ENCODE measurements at regions not wholly inside any gene's neighbourhood (a gene's known extent, or its start where the extent isn't known, plus 50 kb on each side); places are given as distances from the start of the nearest gene placed in this dataset.

DNA sequence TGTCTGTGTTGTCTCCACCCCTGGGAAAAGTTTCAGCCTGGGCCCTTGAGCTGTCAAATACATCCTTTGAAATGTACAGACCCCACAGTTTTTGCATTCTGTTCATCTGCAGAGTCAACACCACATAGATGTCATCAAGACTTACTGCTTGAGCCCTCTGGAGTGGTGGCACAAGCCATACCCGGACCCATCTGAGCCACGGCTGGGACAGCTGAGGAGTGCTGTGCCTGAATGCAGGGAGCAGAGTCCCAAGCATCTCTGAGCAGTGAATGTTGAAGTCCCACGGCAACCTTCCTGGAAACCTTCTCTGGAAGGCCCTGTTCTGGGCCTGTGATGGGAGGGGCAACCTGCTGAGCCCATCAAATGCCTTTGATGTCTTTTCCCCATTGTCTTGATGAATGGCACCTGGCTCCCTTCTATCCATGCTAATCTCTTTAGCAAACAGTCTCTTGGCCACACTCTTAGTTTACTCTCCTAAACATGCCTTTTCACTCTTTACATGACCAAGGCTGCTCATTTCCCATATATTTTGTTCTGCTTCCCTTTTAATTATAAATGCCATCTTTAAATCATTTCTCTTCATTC lies 92.5 kb downstream of the ATPSCKMT start:
- TF ChIP-seq, protein P1, sequence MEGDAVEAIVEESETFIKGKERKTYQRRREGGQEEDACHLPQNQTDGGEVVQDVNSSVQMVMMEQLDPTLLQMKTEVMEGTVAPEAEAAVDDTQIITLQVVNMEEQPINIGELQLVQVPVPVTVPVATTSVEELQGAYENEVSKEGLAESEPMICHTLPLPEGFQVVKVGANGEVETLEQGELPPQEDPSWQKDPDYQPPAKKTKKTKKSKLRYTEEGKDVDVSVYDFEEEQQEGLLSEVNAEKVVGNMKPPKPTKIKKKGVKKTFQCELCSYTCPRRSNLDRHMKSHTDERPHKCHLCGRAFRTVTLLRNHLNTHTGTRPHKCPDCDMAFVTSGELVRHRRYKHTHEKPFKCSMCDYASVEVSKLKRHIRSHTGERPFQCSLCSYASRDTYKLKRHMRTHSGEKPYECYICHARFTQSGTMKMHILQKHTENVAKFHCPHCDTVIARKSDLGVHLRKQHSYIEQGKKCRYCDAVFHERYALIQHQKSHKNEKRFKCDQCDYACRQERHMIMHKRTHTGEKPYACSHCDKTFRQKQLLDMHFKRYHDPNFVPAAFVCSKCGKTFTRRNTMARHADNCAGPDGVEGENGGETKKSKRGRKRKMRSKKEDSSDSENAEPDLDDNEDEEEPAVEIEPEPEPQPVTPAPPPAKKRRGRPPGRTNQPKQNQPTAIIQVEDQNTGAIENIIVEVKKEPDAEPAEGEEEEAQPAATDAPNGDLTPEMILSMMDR (IDR thresholded peaks at IDR 0.05; ENCODE audit: insufficient read depth, low read depth, low read length), result no peak
- DNase-seq (ENCODE audit: low read depth), result no peak

DNA sequence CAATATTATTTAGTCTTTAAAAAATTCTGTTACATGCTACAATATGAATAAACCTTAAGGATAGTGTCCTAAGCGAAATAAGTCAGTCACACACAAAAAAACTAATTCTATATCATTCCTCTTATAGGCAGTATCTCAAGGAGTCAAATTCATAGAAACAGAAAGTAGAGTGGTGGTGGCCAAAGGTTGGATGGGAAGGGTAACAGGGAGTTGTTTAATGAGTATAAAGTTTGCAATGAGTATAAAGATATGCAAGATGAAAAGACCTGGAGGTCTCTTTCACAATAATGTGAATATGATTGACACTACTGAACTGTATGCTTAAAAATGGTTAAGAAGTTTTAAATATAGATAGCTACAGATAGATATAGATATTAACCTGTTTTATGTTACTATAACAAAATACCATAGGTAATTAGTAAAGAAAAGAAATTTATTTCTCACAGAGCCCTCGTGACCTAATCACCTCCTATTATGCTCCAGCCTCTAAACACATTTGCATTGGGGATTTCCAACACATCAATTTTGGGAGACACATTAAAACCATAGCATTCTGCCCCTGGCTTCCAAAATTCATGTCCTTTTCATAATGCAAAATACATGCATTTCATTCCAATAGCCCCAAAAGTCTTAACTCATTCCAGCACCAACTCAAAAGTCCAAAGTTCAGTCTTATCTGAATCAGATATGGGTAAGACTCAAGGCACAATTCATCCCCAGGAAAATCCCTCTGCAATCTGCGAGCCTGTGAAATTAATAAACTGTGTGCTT lies 93.6 kb downstream of the ATPSCKMT start:
- TF ChIP-seq, protein P1 (IDR thresholded peaks at IDR 0.05; ENCODE audit: insufficient read depth, low read depth, low read length), result no peak
- Histone ChIP-seq H3K36me3 (ENCODE audit: control insufficient read depth, insufficient read depth, low read length) (no peaks in the 10 kb centered on the region), H3K27me3 (ENCODE audit: control insufficient read depth, insufficient read depth, low read length) (no peaks in the 10 kb centered on the region), H3K4me3 (ENCODE audit: low read depth, low read length) (no peak overlapping the region)
- CTCF ChIA-PET, result interaction anchor here (1.1 to 1.5 kb wide), 2 partner anchors 13 to 16 kb away, joined by 3 to 5 read pairs; no protein-coding TSS in a partner anchor
- POLR2A ChIA-PET, result no interaction called here
- DNase-seq (ENCODE audit: low read depth), result no peak

More for the DNA sequence above, 92.5 kb downstream of the ATPSCKMT start:
- Histone ChIP-seq H3K36me3 (ENCODE audit: control insufficient read depth, insufficient read depth, low read length) (no peaks in the 10 kb centered on the region), H3K4me3 (ENCODE audit: low read depth, low read length) (no peak overlapping the region), H3K27me3 (ENCODE audit: control insufficient read depth, insufficient read depth, low read length) (no peaks in the 10 kb centered on the region)
- POLR2A ChIA-PET, result no interaction called here
- CTCF ChIA-PET, result interaction anchor here (1.1 to 1.5 kb wide), 3 partner anchors 11 to 18 kb away, joined by 3 to 5 read pairs (median 4); no protein-coding TSS in a partner anchor

DNA sequence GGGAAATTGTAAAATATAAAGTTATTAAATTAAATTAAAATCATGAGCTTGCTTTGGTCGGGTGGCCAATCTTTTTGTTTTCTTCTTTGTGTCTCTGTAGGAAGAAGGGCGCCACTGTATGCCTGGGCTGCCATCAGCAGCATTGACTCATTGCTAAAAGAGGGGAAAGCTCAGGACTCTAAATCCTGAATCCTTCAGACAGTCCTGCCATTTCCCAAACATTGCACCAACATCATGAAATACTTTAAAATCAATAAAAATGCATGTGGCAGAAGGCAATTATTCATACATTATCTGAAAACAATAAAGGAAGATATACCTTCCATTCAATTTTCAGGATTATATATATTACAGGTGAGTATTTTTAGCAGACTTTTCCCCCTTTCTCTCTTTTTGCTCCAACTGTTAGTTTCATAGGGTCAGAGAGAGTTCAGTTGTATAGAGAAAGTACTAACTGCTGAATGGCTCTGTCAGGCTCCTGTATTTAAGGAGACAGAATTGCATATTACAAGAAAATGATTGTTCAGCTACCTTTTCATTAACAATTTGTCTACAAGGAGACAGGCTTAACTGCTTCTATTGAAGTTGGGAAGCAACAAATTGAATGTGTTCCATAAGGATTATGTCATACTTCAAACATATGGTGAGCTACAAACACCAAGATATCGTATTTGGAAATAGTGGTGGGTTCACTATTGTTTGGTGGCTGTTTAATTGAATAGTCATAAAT lies 95.7 kb downstream of the ATPSCKMT start:
- no peaks in the 10 kb centered on the region for H3K36me3 ChIP-seq (ENCODE audit: control insufficient read depth, insufficient read depth, low read length)
- ChIA-PET POLR2A (no interaction called here), CTCF (interaction anchor here (1.8 kb wide), 1 partner anchor 17 kb away, joined by 9 read pairs; no protein-coding TSS in a partner anchor)
- H3K4me3 ChIP-seq (ENCODE audit: low read depth, low read length), result no peak overlapping the region
- DNase-seq (ENCODE audit: low read depth), result no peak
- TF ChIP-seq, protein P1 (IDR thresholded peaks at IDR 0.05; ENCODE audit: insufficient read depth, low read depth, low read length), result no peak
- H3K27me3 ChIP-seq (ENCODE audit: control insufficient read depth, insufficient read depth, low read length), result no peaks in the 10 kb centered on the region

DNA sequence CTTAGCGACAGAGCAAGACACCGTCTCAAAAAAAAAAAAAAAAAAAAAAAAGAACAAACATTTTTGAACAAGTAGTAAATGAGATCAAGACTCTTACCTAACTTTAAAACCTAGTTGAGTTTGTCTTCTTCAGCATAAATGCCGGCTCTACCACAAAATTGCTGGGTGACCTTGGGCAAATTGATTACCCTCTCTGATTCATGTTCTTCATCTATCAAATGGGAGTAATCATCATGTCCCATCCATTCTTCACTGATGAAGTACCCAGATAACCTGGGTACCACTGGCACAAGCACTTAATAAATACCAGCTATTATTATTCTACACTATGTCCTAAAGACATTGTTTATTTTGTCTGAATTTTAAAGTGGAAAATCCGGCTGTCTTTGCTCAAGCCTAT lies 96.3 kb downstream of the ATPSCKMT start:
- POLR2A ChIA-PET, result no interaction called here
- CTCF ChIA-PET, result interaction anchor here (1.8 kb wide), 1 partner anchor 17 kb away, joined by 9 read pairs; no protein-coding TSS in a partner anchor
- no peak for DNase-seq (ENCODE audit: low read depth)
- Histone ChIP-seq H3K27me3 (ENCODE audit: control insufficient read depth, insufficient read depth, low read length) (no peaks in the 10 kb centered on the region), H3K4me3 (ENCODE audit: low read depth, low read length) (no peak overlapping the region), H3K36me3 (ENCODE audit: control insufficient read depth, insufficient read depth, low read length) (no peaks in the 10 kb centered on the region)
- TF ChIP-seq, protein P1 (IDR thresholded peaks at IDR 0.05; ENCODE audit: insufficient read depth, low read depth, low read length), result no peak

DNA sequence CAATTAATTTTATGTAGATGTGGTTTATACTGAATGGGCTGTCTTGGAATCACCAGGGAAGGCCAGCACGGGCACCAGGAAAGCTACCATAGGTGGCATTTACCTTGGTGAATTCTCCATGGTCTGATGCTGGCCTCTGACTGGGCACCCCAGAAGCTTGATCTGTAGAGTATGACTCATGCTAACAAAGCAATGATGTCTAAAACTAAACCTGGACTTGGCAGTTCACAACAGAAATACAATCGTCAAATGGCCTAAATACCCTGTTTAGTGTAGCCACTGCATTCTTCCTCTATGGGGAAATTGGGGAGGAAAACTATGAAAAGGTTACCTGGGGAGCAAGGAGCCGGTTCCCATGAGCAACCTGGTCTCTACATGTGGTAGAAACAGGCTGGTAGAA lies 98.0 kb downstream of the ATPSCKMT start:
- TF ChIP-seq, protein P1 (IDR thresholded peaks at IDR 0.05; ENCODE audit: insufficient read depth, low read depth, low read length), result no peak
- no peaks in the 10 kb centered on the region for H3K27me3 ChIP-seq (ENCODE audit: control insufficient read depth, insufficient read depth, low read length)
- H3K4me3 ChIP-seq (ENCODE audit: low read depth, low read length), result no peak overlapping the region
- ChIA-PET POLR2A (no interaction called here), CTCF (no interaction called here)
- H3K36me3 ChIP-seq (ENCODE audit: control insufficient read depth, insufficient read depth, low read length), result no peaks in the 10 kb centered on the region
- DNase-seq (ENCODE audit: low read depth), result no peak
